Skin epidermis (tissue), 12 donors: ENCODE measurements at regions not wholly inside any gene's neighbourhood (a gene's known extent, or its start where the extent isn't known, plus 50 kb on each side); places are given as distances from the start of the nearest gene placed in this dataset.

ENCODE experiments used
- H3K27ac ChIP-seq, 21 experiments: fragments of 200-600 bp; sonication (generic) in 11 of 21; one replicate each; pipeline ENCODE4 v1.5.0; 2020; ENCODE audit warnings: mild to moderate bottlenecking in 3 of 21, inconsistent platforms in 2 of 21, moderate library complexity in 2 of 21
- H3K4me3 ChIP-seq, 7 experiments: fragments of 200-600 bp; sonication (generic) in 2 of 7; one replicate each; pipeline ENCODE4 v1.5.0; 2020; ENCODE audit warnings: inconsistent platforms in 2 of 7, mild to moderate bottlenecking in 2 of 7, moderate library complexity in 1 of 7

- Histone ChIP-seq H3K27ac (no peak overlapping the region), H3K4me3 (no peak overlapping the region)
Measured at GRCh38 chr5:4857761-4858160, 282.4 kb upstream of the ADAMTS16 start.

- no peak overlapping the region for H3K4me3 ChIP-seq
- no peak overlapping the region for H3K27ac ChIP-seq
Measured at GRCh38 chr5:4859500-4860235, 280.5 kb upstream of the ADAMTS16 start.

- Histone ChIP-seq H3K27ac (no peak overlapping the region), H3K4me3 (no peak overlapping the region)
Measured at GRCh38 chr5:4860631-4861030, 279.5 kb upstream of the ADAMTS16 start.

- no peak overlapping the region for H3K4me3 ChIP-seq
- H3K27ac ChIP-seq = no peak overlapping the region
Measured at GRCh38 chr5:4862500-4862899, 277.6 kb upstream of the ADAMTS16 start.

- no peak overlapping the region for H3K4me3 ChIP-seq
Measured at GRCh38 chr5:4866131-4866659, 273.9 kb upstream of the ADAMTS16 start.

GRCh38 chr5:4866817-4867216 lies 273.3 kb upstream of the ADAMTS16 start:
- H3K27ac ChIP-seq = no peak overlapping the region
- no peak overlapping the region for H3K4me3 ChIP-seq

More at GRCh38 chr5:4866131-4866659, 273.9 kb upstream of the ADAMTS16 start:
- H3K27ac ChIP-seq = no peak overlapping the region

- H3K4me3 ChIP-seq = no peak overlapping the region
- no peak overlapping the region for H3K27ac ChIP-seq
Measured at GRCh38 chr5:4868140-4868735, 271.9 kb upstream of the ADAMTS16 start.

GRCh38 chr5:4873652-4874051 lies 266.5 kb upstream of the ADAMTS16 start:
- H3K27ac ChIP-seq = no peak overlapping the region
- H3K4me3 ChIP-seq = no peak overlapping the region

GRCh38 chr5:4874097-4874496 lies 266.0 kb upstream of the ADAMTS16 start:
- no peak overlapping the region for H3K4me3 ChIP-seq

GRCh38 chr5:4875942-4876341 lies 264.2 kb upstream of the ADAMTS16 start:
- Histone ChIP-seq H3K27ac (no peak overlapping the region), H3K4me3 (no peak overlapping the region)

More at GRCh38 chr5:4874097-4874496, 266.0 kb upstream of the ADAMTS16 start:
- H3K27ac ChIP-seq = no peak overlapping the region

- H3K4me3 ChIP-seq = no peak overlapping the region
- H3K27ac ChIP-seq = no peak overlapping the region
Measured at GRCh38 chr5:4876804-4877203, 263.3 kb upstream of the ADAMTS16 start.

GRCh38 chr5:4877579-4877978 lies 262.6 kb upstream of the ADAMTS16 start:
- no peak overlapping the region for H3K27ac ChIP-seq
- no peak overlapping the region for H3K4me3 ChIP-seq

GRCh38 chr5:4879075-4879474 lies 261.1 kb upstream of the ADAMTS16 start:
- no peak overlapping the region for H3K27ac ChIP-seq
- H3K4me3 ChIP-seq = no peak overlapping the region

GRCh38 chr5:4879693-4880303 lies 260.3 kb upstream of the ADAMTS16 start:
- Histone ChIP-seq H3K27ac (no peak overlapping the region), H3K4me3 (no peak overlapping the region)

GRCh38 chr5:4880304-4880741 lies 259.8 kb upstream of the ADAMTS16 start:
- no peak overlapping the region for H3K27ac ChIP-seq
- no peak overlapping the region for H3K4me3 ChIP-seq

GRCh38 chr5:4881366-4882002 lies 258.6 kb upstream of the ADAMTS16 start:
- Histone ChIP-seq H3K27ac (no peak overlapping the region), H3K4me3 (no peak overlapping the region)

GRCh38 chr5:4882186-4882585 lies 257.9 kb upstream of the ADAMTS16 start:
- no peak overlapping the region for H3K4me3 ChIP-seq
- no peak overlapping the region for H3K27ac ChIP-seq

GRCh38 chr5:4883360-4883759 lies 256.8 kb upstream of the ADAMTS16 start:
- Histone ChIP-seq H3K27ac (no peak overlapping the region), H3K4me3 (no peak overlapping the region)

- Histone ChIP-seq H3K4me3 (no peak overlapping the region), H3K27ac (no peak overlapping the region)
Measured at GRCh38 chr5:4893063-4893744, 246.9 kb upstream of the ADAMTS16 start.

- no peak overlapping the region for H3K27ac ChIP-seq
- H3K4me3 ChIP-seq = no peak overlapping the region
Measured at GRCh38 chr5:4896328-4896727, 243.8 kb upstream of the ADAMTS16 start.
